PC-9 (cell line): ENCODE measurements at regions not wholly inside any gene's neighbourhood (a gene's known extent, or its start where the extent isn't known, plus 50 kb on each side); places are given as distances from the start of the nearest gene placed in this dataset.

Source experiments
- BruUV-seq: library from RNA; stranded (reverse); fragments of 400-500 nt; replicated peaks from 2 replicates; lab custom pipeline; 2021; lab: Mats Ljungman, UMichigan
- CTCF ChIA-PET: fragments of 300-600 bp; sonication (Branson Sonifier 250); formaldehyde crosslinking; loops from one replicate; lab custom pipeline; 2022; ENCODE audit warnings: antibody characterized with exemption; lab: Charles Lee
- POLR2A ChIA-PET: fragments of 300-600 bp; sonication (Branson Sonifier 250); formaldehyde crosslinking; loops from one replicate; lab custom pipeline; 2022; ENCODE audit warnings: antibody characterized with exemption; ENCODE audit not compliant: unreplicated experiment; lab: Charles Lee
- DNase-seq, 2 experiments: peaks; one replicate each; pipeline versions ENCODE4 v3.0.0 to v3.0.0-alpha.2; 2015 to 2022; ENCODE audit warnings: mixed read lengths in 1 of 2
- H2AFZ ChIP-seq: fragments of 200-600 bp; sonication (generic); 2 replicates; pipeline ENCODE4 v1.8.1; 2017; ENCODE audit warnings: antibody characterized with exemption
- H3F3A ChIP-seq: fragments of 200-600 bp; sonication (generic); 2 replicates; pipeline ENCODE4 v1.8.1; 2017; ENCODE audit warnings: antibody characterized with exemption, mild to moderate bottlenecking, low read depth; ENCODE audit not compliant: insufficient read depth
- H3K27ac ChIP-seq: fragments of 200-600 bp; sonication (generic); 2 replicates; pipeline ENCODE4 v1.6.1; 2016; ENCODE audit warnings: mixed run types
- H3K27me3 ChIP-seq: fragments of 200-600 bp; sonication (generic); 2 replicates; pipeline ENCODE4 v1.6.1; 2016; ENCODE audit warnings: low read depth, mixed run types; ENCODE audit not compliant: insufficient read depth
- H3K36me3 ChIP-seq: fragments of 200-600 bp; sonication (generic); 2 replicates; pipeline ENCODE4 v1.6.1; 2016; ENCODE audit warnings: low read depth, mixed run types
- H3K4me1 ChIP-seq: fragments of 200-600 bp; sonication (generic); replicated peaks from 2 replicates; pipeline ENCODE4 v1.6.1; 2016; ENCODE audit warnings: mixed run types; ENCODE audit not compliant: insufficient read depth
- H3K4me2 ChIP-seq: fragments of 200-600 bp; sonication (generic); 2 replicates; pipeline ENCODE4 v1.6.1; 2017; ENCODE audit warnings: mixed run types
- H3K4me3 ChIP-seq: fragments of 200-600 bp; sonication (generic); 2 replicates; pipeline ENCODE4 v1.6.1; 2016; ENCODE audit warnings: mixed run types
- H3K79me2 ChIP-seq: fragments of 200-600 bp; sonication (generic); 2 replicates; pipeline ENCODE4 v1.6.1; 2017; ENCODE audit warnings: low read depth, mixed run types
- H3K9me2 ChIP-seq: fragments of 200-600 bp; sonication (generic); 2 replicates; pipeline ENCODE4 v1.8.1; 2017; ENCODE audit warnings: mild to moderate bottlenecking; ENCODE audit not compliant: insufficient read depth
- H3K9me3 ChIP-seq: fragments of 200-600 bp; sonication (generic); 2 replicates; pipeline ENCODE4 v1.8.1; 2016; ENCODE audit warnings: low read depth; ENCODE audit not compliant: insufficient read depth
- H4K20me1 ChIP-seq: fragments of 200-600 bp; sonication (generic); 2 replicates; pipeline ENCODE4 v1.8.1; 2017; ENCODE audit not compliant: insufficient read depth
- EZH2 ChIP-seq: fragments of 200-600 bp; sonication (generic); IDR thresholded peaks from 2 replicates; pipeline ENCODE4 v1.8.0; 2017; ENCODE audit warnings: antibody characterized with exemption, low read depth
- intact Hi-C: fragments of 100-400 bp; cut with micrococcal nuclease; formaldehyde crosslinking; loops from one replicate; pipeline ENCODE4 v1.10.0; 2022; ENCODE audit not compliant: unreplicated experiment
- TF ChIP-seq, protein P1 (sequence below): fragments of 200-600 bp; sonication (generic); conservative IDR thresholded peaks from 2 replicates; pipeline ENCODE4 v1.6.1; 2017; ENCODE audit warnings: mixed run types, antibody characterized with exemption, mild to moderate bottlenecking, moderate library complexity

DNA sequence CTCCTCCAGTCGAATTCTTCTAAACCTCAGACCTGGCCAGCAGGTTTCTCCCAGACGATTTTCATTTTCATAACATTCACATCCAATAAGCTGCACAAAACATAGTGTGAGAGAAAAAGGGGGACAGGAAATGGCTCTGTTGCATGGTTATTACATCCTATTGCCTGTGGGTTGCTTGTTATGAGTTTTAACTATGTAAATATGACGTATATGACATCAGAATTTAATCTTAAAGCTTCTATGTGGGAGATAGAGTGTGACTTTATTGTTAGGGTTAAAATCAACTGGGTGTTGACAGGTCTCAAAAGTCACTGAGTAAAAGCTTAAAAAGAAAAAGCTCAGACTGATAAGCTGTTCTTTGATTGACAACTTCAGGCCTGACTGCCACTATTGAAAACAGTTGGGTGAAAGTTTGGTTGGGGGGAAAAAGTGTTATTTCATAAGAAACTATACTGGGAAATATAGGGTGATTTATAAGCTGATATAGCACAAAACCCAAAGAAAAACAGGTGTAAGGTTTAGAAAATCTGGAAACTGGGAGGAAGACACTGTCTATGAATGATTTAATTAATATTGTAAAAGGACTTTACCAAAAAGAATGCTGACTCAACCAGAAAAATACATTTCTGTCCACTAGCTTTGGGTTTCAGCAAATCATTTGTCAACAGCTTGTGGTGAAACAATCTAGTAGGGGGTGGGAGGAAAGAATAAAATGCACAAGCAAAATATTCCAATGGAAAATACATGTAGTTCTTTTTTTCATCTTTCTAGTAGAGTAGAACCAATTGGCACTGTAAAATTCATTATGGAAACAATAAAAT is 134.1 kb upstream of the CEP162 start:
- Histone ChIP-seq H3K27ac (no peak overlapping the region), H3K9me3 (no peaks in the 10 kb centered on the region), H2AFZ (no peak overlapping the region), H4K20me1 (no peaks in the 10 kb centered on the region), H3K79me2 (no peaks in the 10 kb centered on the region), H3K4me3 (no peak overlapping the region), H3K9me2 (no peaks in the 10 kb centered on the region), H3F3A (no peaks in the 10 kb centered on the region), H3K4me2 (no peak overlapping the region), H3K36me3 (no peaks in the 10 kb centered on the region), H3K4me1 (no peaks in the 10 kb centered on the region), H3K27me3 (no peaks in the 10 kb centered on the region)
- TF ChIP-seq, protein P1, sequence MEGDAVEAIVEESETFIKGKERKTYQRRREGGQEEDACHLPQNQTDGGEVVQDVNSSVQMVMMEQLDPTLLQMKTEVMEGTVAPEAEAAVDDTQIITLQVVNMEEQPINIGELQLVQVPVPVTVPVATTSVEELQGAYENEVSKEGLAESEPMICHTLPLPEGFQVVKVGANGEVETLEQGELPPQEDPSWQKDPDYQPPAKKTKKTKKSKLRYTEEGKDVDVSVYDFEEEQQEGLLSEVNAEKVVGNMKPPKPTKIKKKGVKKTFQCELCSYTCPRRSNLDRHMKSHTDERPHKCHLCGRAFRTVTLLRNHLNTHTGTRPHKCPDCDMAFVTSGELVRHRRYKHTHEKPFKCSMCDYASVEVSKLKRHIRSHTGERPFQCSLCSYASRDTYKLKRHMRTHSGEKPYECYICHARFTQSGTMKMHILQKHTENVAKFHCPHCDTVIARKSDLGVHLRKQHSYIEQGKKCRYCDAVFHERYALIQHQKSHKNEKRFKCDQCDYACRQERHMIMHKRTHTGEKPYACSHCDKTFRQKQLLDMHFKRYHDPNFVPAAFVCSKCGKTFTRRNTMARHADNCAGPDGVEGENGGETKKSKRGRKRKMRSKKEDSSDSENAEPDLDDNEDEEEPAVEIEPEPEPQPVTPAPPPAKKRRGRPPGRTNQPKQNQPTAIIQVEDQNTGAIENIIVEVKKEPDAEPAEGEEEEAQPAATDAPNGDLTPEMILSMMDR: no peak
- TF ChIP-seq EZH2: no peak
- CTCF ChIA-PET: no interaction called here
- POLR2A ChIA-PET: no interaction called here
- no peak for DNase-seq
- intact Hi-C loops: no loop called here
- BruUV-seq: no TSS peak

DNA sequence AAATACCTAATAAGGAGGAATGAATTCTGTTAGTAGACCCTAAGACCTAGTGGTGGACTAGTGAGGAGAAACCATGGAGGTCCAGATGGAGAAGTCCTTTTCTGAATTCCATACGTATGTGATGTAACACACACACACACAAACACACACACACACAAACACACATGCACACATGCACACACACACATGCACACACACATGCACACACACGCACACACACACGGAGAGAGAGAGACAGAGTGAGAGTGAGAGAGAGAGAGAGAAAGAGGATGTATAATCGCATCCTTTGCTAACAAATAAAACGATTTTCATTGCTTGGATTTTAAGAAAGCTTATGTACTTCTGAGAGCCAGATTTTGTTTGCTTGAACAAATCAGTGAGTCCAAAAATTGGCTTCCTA is 132.6 kb upstream of the CEP162 start:
- TF ChIP-seq EZH2: no peak
- TF ChIP-seq, protein P1: no peak
- no peak overlapping the region for H3K4me3 ChIP-seq
- H3K36me3 ChIP-seq: no peaks in the 10 kb centered on the region
- no TSS peak for BruUV-seq
- no peaks in the 10 kb centered on the region for H3K27me3 ChIP-seq
- ChIA-PET POLR2A (no interaction called here), CTCF (no interaction called here)
- no peak for DNase-seq
- no peaks in the 10 kb centered on the region for H3K9me2 ChIP-seq
- no peak overlapping the region for H3K4me2 ChIP-seq
- no peak overlapping the region for H3K27ac ChIP-seq
- no peaks in the 10 kb centered on the region for H4K20me1 ChIP-seq
- intact Hi-C loops: no loop called here
- H3K79me2 ChIP-seq: no peaks in the 10 kb centered on the region
- H3K9me3 ChIP-seq: no peaks in the 10 kb centered on the region
- H3K4me1 ChIP-seq: no peaks in the 10 kb centered on the region
- H2AFZ ChIP-seq: no peak overlapping the region
- H3F3A ChIP-seq: no peaks in the 10 kb centered on the region

DNA sequence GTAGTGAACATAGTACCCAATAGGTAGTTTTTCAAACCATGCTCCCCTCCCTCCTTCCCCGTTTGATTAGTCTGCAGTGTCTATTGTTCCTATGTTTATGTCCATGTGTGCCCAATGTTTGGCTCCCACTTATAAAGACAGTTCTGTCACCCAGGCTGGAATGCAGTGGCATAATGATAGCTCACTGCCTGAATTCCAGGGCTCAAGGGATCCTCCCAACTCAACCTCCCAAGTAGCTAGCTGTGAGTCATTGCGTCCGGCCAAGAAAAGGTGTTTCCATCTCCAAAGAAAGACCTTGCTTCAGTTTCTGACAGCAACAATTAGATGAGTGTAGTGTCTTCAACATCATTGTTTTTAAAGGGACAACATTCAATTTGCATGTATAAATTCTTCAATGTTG is 131.1 kb upstream of the CEP162 start:
- H3F3A ChIP-seq: no peaks in the 10 kb centered on the region
- H4K20me1 ChIP-seq: no peaks in the 10 kb centered on the region
- POLR2A ChIA-PET: no interaction called here
- no peaks in the 10 kb centered on the region for H3K36me3 ChIP-seq
- no peaks in the 10 kb centered on the region for H3K9me3 ChIP-seq
- no TSS peak for BruUV-seq
- H3K79me2 ChIP-seq: no peaks in the 10 kb centered on the region
- intact Hi-C loops: no loop called here
- no peak overlapping the region for H3K4me3 ChIP-seq
- H3K4me1 ChIP-seq: no peaks in the 10 kb centered on the region
- CTCF ChIA-PET: no interaction called here
- H3K9me2 ChIP-seq: no peaks in the 10 kb centered on the region
- DNase-seq: no peak
- no peak overlapping the region for H3K27ac ChIP-seq
- no peaks in the 10 kb centered on the region for H3K27me3 ChIP-seq
- H2AFZ ChIP-seq: no peak overlapping the region
- TF ChIP-seq, protein P1: no peak
- no peak for TF ChIP-seq EZH2
- no peak overlapping the region for H3K4me2 ChIP-seq
